ENCODE measurements at regions not wholly inside any gene's neighbourhood (a gene's known extent, or its start where the extent isn't known, plus 50 kb on each side); places are given as distances from the start of the nearest gene placed in this dataset.

DNA sequence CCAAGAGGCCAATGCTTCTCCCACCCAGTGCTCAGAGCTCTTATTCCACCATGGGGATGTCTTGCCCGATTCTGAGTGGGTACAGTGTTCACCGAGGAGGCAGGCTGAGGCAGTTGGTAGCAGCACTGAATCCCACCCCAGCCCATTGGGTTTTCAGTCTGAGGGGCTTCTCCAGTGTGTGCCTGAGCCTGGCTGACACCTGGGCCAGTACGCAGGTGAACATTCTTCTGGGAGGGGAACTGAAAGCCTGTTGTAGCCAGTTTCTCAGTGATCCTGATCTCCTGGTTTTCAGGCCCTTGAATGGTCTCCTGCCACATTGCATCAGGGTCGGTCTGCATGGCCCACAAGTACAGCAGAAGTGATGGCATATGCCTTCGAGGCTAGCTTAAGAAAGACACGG lies 98.2 kb downstream of the TMEM17 start:
- TF ChIP-seq, protein P1, sequence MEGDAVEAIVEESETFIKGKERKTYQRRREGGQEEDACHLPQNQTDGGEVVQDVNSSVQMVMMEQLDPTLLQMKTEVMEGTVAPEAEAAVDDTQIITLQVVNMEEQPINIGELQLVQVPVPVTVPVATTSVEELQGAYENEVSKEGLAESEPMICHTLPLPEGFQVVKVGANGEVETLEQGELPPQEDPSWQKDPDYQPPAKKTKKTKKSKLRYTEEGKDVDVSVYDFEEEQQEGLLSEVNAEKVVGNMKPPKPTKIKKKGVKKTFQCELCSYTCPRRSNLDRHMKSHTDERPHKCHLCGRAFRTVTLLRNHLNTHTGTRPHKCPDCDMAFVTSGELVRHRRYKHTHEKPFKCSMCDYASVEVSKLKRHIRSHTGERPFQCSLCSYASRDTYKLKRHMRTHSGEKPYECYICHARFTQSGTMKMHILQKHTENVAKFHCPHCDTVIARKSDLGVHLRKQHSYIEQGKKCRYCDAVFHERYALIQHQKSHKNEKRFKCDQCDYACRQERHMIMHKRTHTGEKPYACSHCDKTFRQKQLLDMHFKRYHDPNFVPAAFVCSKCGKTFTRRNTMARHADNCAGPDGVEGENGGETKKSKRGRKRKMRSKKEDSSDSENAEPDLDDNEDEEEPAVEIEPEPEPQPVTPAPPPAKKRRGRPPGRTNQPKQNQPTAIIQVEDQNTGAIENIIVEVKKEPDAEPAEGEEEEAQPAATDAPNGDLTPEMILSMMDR (IDR thresholded peaks at IDR 0.05; ENCODE audit: insufficient read depth, low read depth, low read length), result no peak
- H3K4me3 ChIP-seq (ENCODE audit: low read depth, low read length), result no peak overlapping the region
- DNase-seq (ENCODE audit: low read depth), result no peak

DNA sequence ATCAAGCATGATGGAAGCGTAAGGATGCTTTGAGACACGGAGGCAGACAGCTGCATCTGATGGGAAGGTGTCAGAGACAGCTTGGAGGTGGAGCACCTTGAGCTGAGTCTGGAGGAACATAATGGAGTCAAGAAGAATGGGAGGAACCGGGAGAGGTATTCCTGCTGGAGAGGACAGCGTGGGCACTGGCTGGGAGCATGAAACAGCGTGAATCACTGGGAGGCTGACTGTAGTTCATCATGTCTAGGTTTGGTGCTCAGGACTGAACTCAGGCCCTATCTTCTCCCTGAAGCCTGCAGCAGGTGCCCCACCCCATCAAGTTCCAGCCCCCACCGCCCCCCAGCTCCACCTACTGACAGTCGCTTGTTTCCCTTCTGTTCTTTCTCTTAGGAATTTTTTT lies 98.6 kb downstream of the TMEM17 start:
- TF ChIP-seq, protein P1 (IDR thresholded peaks at IDR 0.05; ENCODE audit: insufficient read depth, low read depth, low read length), result no peak

DNA sequence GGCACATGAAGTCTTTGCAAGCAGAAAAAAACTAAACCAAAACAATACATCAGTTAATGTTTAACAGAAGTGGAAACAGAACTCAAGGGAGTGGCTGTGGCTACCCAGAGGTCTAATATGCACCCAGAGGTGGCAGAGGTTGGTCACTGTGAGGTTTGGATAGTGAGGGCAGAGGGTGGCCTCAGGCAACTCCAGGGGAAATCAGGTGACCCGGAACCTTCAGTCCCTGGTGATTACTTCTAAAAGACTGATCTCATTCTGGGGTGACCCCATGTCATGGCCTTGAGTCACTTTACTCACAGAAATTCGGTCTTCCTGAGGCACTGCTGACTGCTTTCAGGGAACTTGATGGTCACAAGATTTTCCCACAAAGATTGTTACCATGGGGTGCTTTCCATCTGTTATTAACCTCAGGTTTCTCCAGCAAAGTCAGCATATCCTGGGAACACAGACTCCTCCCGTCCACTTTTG lies 99.4 kb downstream of the TMEM17 start:
- no peak for DNase-seq (ENCODE audit: low read depth)
- TF ChIP-seq, protein P1 (IDR thresholded peaks at IDR 0.05; ENCODE audit: insufficient read depth, low read depth, low read length), result no peak
- H3K4me3 ChIP-seq (ENCODE audit: low read depth, low read length), result no peak overlapping the region

More for the DNA sequence above, 98.6 kb downstream of the TMEM17 start:
- DNase-seq (ENCODE audit: low read depth), result no peak
- H3K4me3 ChIP-seq (ENCODE audit: low read depth, low read length), result no peak overlapping the region

DNA sequence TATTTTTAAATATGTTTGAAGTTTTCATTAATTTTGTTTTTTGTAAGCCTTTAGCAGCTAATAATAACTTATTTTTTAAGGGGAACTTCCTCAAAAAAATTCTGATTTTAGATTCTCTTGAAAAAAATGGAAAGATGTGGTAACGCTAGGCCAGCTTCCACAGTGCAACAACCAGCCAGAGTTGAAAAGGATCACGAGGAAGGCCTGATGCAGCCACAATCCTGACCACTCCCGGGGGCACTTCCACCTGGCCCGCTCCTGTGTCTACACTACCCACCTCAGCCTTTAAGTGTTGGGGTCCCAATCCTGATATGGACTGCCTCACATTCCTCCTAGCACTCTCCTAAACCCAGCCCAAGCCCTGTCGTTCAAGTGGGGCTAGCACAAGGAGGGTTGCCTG lies 101.1 kb downstream of the TMEM17 start:
- H3K4me3 ChIP-seq (ENCODE audit: low read depth, low read length), result no peak overlapping the region
- DNase-seq (ENCODE audit: low read depth), result no peak
- TF ChIP-seq, protein P1 (IDR thresholded peaks at IDR 0.05; ENCODE audit: insufficient read depth, low read depth, low read length), result no peak

DNA sequence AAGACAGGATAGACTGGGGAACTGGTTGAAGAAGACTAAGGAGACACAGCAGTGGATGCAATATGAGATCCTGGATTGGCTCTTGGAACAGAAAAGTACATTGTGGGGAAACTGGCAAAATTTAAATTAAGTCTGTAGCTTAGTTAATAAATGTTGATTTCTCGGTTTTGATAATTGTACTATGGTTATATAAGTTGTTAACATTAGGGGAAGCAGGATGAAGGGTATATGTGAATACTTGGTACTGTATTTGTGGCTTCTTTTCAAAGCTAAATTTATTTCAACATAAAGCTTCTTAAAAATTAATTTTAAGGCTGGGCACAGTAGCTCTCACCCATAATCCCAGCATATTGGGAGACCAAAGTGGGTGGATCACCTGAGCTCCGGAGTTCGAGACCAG lies 103.8 kb downstream of the TMEM17 start:
- no peak for DNase-seq (ENCODE audit: low read depth)
- no peak overlapping the region for H3K4me3 ChIP-seq (ENCODE audit: low read depth, low read length)
- TF ChIP-seq, protein P1 (IDR thresholded peaks at IDR 0.05; ENCODE audit: insufficient read depth, low read depth, low read length), result no peak

DNA sequence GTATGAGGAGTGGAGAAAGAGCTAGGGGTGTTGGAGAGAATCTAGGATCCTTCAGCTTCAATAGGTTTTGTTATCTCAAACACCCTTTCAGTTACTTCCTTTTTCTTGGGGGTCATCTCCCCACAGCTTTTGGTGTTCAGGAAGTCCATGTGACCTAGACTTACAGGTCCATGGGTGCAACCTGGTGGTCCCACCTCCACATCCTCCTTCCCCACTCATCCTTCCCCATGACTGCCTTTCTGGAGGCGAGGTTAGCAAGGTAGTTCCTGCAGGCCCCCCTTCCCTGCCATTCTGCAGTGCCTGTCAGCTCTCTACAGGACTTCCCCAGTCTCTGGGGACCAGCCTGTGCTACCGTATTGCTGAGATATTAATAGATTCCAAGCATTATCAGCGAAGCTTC lies 107.6 kb downstream of the TMEM17 start:
- no peak overlapping the region for H3K4me3 ChIP-seq (ENCODE audit: low read depth, low read length)
- DNase-seq (ENCODE audit: low read depth), result no peak
- TF ChIP-seq, protein P1 (IDR thresholded peaks at IDR 0.05; ENCODE audit: insufficient read depth, low read depth, low read length), result no peak

DNA sequence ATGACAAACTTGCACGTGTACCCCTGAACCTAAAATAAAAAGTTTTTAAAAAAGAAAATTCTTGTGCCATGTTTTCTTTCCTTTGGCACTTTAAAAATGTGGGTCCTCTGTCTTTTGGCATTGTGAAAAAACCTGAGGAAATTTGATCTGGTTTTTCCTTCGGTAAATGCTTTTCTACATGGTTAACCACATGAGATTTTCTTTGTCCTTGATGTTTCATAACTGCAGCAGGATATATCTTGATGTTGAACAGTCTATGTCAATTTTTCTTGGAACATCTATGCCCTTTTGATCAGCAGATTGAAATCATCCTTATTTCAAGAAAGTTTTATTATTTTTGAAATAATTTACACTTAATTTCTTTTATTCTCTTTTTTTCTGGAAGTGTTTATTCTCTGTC lies 109.1 kb downstream of the TMEM17 start:
- TF ChIP-seq, protein P1 (IDR thresholded peaks at IDR 0.05; ENCODE audit: insufficient read depth, low read depth, low read length), result no peak
- H3K4me3 ChIP-seq (ENCODE audit: low read depth, low read length), result no peak overlapping the region
- no peak for DNase-seq (ENCODE audit: low read depth)

All from fibroblast of villous mesenchyme (primary cell).